AG09309 (cell line): ENCODE measurements at regions not wholly inside any gene's neighbourhood (a gene's known extent, or its start where the extent isn't known, plus 50 kb on each side); places are given as distances from the start of the nearest gene placed in this dataset.

Experiments used
- DNase-seq: peaks from one replicate; pipeline ENCODE4 v3.0.0-alpha.2; 2010; ENCODE audit warnings: low read depth
- H3K4me3 ChIP-seq: 2 replicates; pipeline ENCODE4 v1.5.1; 2011; ENCODE audit warnings: mild to moderate bottlenecking, low read depth, low read length, moderate library complexity; ENCODE audit not compliant: control insufficient read depth
- TF ChIP-seq, protein P1 (sequence below): IDR thresholded peaks from 2 replicates; pipeline ENCODE4 v1.5.1; 2011; ENCODE audit warnings: mild to moderate bottlenecking, low read depth, low read length, inconsistent platforms; ENCODE audit not compliant: insufficient read depth, control insufficient read depth; ENCODE audit errors: missing control alignments

DNA sequence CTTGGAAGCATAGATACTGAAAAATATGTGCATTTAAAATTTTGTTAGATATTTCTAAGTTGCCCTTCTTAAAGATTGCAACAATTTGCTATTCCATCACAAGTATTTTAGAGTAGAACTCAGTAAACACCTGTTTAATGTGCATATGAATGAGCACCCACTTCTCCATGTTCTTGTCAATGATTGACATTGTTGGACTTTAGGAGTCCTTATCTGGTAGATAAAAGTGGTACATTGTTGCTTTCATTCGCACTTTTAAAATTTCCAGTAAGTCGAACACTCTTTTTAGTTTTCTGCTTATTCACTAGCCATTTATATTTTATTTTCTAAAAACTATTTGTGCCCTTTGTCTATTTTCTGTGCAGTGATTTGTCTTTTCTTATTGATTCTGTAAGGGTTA is 478.3 kb downstream of the SOX2 start:
- TF ChIP-seq, protein P1, sequence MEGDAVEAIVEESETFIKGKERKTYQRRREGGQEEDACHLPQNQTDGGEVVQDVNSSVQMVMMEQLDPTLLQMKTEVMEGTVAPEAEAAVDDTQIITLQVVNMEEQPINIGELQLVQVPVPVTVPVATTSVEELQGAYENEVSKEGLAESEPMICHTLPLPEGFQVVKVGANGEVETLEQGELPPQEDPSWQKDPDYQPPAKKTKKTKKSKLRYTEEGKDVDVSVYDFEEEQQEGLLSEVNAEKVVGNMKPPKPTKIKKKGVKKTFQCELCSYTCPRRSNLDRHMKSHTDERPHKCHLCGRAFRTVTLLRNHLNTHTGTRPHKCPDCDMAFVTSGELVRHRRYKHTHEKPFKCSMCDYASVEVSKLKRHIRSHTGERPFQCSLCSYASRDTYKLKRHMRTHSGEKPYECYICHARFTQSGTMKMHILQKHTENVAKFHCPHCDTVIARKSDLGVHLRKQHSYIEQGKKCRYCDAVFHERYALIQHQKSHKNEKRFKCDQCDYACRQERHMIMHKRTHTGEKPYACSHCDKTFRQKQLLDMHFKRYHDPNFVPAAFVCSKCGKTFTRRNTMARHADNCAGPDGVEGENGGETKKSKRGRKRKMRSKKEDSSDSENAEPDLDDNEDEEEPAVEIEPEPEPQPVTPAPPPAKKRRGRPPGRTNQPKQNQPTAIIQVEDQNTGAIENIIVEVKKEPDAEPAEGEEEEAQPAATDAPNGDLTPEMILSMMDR, result no peak
- no peak for DNase-seq
- H3K4me3 ChIP-seq, result no peak overlapping the region

DNA sequence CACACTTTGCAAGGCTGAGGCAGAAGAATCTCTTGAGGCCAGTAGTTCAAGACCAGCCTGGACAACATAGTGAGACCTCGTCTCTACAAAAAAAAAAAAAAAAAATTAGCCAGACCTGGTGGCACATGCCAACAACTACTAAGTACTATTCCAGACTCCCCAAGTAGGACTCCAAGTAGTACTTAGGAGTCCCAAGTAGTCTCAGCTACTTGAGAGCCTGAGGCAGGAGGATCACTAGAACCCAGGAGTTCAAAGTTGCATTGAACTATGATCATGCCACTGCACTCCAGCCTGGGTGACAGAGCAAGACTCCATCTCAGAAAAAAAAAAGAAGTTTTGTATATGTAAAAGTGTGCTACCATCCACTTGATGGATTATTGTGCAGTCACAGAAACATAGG is 486.6 kb downstream of the SOX2 start:
- no peak overlapping the region for H3K4me3 ChIP-seq
- no peak for DNase-seq
- TF ChIP-seq, protein P1, result no peak

DNA sequence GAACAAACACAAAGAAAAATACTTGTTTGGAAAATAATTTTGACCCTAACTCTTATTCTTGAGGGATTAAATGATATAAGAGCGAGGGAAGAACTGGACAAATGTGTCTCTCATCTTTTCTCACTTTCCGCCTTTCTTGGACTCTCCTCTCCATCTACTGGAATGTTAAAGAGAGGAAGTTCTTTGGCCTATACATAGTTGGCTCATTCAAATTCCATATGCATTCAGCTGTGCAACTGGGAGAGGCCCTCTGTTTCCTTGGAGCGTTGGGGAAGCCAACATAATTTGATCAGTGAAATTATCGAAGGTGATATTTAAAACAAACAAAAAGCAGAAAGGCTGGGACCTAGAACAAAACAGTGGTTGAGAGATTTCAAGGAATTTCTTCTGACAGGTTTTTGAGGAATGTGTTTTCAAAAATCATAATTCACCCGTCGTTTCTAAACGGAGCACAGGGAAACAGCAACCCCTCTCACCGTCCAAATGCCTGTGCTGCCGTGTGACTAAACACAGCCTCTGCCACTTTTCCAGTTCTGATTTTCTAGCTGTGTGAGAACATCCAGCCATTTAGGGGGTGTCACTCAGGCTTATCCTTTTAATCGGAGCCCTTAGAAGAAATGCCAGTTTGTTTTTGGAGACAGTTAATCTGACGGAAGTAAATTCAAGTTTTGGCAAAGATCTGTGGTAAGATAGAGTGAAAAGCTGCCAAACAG is 489.9 kb downstream of the SOX2 start:
- H3K4me3 ChIP-seq, result no peak overlapping the region
- DNase-seq, result no peak
- TF ChIP-seq, protein P1, result no peak

DNA sequence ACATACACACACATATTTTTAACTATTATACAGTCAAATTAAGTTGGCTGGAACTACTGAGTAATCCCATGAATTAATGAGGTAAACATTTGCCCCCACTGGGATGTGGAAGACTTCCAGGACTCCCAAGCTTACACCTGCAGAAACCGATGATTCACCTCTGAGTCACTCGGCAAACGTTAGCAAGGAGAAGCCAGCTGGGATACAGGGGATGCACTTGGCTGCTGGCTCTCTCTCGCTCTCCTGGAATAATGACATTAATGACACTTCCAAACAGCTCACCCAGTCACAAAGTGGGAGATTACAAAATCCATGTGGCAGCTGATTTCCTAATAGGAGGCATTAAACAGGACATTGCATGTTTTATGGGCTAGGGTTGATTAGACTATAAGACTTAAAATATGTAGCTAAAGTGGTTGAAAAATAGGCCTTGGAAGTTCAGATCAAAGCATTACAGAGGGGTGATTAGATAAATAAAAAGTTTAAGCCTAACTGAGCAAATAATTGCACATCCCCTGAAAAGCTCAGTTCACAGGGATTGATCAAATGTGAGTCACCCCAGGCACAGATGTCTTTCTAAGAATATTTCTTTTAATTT is 500.9 kb downstream of the SOX2 start:
- no peak overlapping the region for H3K4me3 ChIP-seq
- DNase-seq, result no peak

DNA sequence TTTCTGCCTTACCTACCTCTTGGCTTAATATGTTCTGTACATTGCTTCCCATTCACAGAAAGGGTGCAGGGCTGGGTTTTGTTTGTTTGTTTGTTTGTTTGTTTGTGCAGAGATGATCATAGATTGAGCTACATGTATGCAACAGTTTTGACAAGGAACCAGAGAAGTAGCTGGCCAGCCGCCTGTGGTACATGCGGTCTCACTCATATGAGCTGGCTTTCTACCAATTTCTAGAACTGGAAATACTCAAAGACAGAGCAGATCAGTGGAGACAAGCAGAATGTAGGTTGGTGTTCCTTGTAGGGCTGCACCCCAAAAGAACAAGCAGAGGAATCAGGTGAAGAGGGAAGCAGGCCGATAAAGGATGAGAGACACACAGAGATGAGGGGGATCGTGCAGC is 502.7 kb downstream of the SOX2 start:
- TF ChIP-seq, protein P1, result no peak
- DNase-seq, result no peak
- H3K4me3 ChIP-seq, result no peak overlapping the region

More for the DNA sequence above, 500.9 kb downstream of the SOX2 start:
- TF ChIP-seq, protein P1, result no peak

DNA sequence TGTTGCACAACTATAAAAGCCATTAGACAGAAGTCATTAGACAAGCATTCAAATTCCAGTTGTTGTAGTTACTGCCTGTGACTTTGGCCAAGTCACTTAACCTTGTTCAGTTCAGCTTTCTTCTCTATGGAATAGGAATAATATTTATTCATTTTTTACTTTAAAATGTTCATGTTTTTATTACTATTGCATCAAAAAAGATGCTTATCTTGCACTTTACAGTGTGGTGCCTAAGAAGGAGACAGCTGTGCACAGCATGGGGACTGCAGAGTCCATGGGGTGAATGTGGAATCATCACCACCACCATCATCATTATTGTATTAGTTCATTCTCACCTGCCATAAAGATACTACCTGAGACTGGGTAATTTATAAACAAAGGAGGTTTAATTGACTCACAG is 504.2 kb downstream of the SOX2 start:
- no peak overlapping the region for H3K4me3 ChIP-seq
- DNase-seq, result no peak
- TF ChIP-seq, protein P1, result no peak
